Epithelial cell of prostate (primary cell): ENCODE measurements at regions not wholly inside any gene's neighbourhood (a gene's known extent, or its start where the extent isn't known, plus 50 kb on each side); places are given as distances from the start of the nearest gene placed in this dataset.
"Not testable (repeated sequence)": the region's sequence is repeated elsewhere in the genome, so short reads cannot be mapped to it uniquely, and the experiment has no call there.

Source experiments
- DNase-seq: peaks from one replicate; pipeline ENCODE4 v3.0.0-alpha.2; 2011; ENCODE audit warnings: low read depth, low spot score
- H3K27ac ChIP-seq: fragments of 450-650 bp; 2 replicates; pipeline ENCODE4 v1.5.1; 2017; ENCODE audit warnings: mild to moderate bottlenecking

DNA sequence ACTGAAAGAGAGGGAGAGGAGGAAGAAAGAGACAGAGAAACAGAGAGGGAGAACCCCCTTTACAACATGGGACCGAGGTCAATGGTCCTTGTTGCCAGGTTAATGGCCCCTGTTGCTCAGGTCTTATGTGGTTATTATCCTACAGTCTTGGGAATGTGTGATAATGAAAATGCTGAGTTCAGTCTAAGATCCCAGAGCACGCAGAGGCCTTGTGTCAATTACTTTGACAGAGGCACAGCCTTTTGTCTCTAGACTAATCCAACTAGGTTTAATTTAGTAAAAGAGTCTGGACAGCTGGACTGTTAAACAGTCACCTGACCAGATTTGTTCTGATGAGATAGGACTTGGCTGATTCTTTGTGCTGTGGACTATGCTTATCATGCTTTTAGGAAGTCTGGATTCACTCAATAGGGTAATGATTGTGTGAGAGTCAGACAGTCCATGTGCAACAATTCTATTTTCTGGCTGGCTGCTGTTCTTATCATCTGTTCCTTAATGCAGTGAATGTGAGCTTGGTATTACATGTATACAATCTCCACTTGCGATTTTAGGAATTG, 157.4 kb upstream of the MAGI2 start:
- DNase-seq = no peak

DNA sequence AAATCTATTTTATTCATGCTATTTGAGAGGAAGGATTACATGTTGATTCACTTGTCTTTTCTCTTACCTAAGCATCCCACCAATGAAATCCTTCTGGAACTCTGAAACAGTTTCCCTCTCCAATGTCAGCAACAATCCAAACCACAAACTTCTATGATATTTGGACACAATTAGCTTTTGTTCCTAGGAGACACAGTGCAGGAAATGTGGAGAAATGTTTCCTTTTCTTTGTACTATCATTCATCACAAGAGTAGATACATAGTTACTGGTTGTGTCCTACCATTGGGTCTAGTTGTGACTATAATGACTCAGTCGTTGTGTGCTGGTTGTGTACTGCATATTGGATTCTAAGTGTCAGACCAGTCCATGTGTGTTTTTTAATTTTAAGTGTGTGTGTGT, 156.8 kb upstream of the MAGI2 start:
- H3K27ac ChIP-seq = no peak overlapping the region

More for the DNA sequence above, 157.4 kb upstream of the MAGI2 start:
- H3K27ac ChIP-seq = no peak overlapping the region

DNA sequence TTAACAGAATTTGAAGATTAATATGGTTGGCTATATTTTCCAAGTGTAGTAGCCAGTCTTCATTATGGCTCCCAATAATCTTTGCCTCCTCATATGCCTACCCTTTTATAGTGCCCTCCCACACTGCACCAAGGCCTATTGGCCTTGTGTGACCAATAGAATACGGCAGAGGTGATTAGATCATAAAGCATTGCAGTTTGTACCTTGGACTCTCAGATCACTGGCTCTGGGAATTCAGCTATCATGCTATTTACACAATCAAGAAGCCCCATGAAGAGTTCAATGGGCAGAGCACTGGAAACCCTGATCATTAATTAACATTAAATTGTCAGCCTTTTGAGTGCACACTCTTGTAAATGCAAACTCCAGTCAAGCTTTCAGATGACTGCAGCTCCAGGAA, 154.5 kb upstream of the MAGI2 start:
- no peak for DNase-seq
- H3K27ac ChIP-seq = no peak overlapping the region

More for the DNA sequence above, 156.8 kb upstream of the MAGI2 start:
- no peak for DNase-seq

DNA sequence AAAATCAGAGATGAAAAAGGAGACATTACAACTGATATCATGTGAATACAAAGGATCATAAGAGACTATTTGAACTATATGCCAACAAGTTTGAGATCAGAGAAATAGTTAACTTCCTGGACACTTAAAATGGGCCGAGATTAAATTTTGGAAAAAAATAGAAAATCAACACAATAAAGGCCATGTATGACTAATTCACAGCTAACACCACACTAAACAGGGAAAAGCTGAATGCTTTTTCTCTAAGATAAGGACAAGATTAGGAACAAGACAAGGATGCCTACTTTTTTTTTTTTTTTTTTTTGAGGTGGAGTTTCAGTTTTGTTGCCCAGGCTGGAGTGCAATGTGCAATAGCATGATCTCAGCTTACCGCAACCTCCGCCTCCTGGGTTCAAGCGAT, 151.4 kb upstream of the MAGI2 start:
- no peak for DNase-seq
- no peak overlapping the region for H3K27ac ChIP-seq

DNA sequence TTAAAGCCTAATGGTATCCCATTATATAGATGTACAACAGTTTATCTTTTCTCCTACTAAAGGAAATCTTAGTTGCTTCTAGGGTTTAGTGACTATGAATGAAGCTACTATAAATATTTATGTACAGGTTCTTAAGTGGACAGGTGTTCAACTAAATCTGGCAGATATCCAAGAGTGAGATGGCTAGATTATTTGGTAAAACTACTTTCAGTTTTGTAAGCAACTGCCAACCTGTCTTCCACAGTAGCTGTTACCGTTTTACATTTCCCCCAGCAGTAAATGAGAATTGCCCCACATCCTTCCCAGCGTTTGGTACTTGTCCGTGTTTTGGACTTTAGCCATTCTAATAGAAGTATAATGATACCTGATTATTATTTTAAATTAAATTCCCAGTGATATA, 144.9 kb upstream of the MAGI2 start:
- DNase-seq = no peak

DNA sequence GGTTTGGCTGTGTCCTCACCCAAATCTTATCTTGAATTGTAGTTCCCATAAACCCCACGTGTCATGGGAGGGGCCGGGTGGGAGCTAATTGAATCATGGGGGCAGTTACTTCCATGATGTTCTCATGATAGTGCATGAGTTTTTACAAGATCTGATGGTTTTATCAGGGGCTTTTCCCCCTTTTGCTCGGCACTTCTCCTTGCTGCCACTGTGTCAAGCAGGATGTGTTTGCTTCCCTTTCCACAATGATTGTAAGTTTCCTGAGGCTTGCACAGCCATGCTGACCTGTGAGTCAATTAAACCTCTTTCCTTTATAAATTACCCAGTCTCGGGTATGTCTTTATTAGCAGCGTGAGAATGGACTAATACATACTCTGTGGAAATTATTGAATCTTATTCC, 141.2 kb upstream of the MAGI2 start:
- not testable (repeated sequence) for DNase-seq, H3K27ac ChIP-seq

More for the DNA sequence above, 144.9 kb upstream of the MAGI2 start:
- H3K27ac ChIP-seq = no peak overlapping the region

DNA sequence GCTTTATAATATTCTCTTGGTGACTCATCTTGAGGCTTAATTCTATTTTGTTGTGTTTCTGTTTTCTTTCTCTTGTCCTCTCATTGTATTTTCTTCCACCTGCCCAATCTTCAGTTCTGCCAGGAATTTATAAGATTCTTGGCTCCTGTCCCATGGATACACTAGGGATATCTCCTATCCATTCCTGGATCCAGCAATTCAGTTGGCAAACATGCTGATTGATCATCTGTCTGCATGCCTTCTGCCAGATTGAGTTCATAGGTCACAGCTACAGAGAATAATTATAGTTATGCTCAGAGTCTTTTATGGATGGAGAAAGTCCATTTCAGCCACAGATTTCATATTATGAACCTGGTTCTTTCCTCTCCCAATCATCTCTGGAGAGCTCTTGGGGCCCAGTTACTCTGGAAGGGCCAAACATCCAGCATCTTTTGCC, 140.4 kb upstream of the MAGI2 start:
- DNase-seq = no peak
- no peak overlapping the region for H3K27ac ChIP-seq

DNA sequence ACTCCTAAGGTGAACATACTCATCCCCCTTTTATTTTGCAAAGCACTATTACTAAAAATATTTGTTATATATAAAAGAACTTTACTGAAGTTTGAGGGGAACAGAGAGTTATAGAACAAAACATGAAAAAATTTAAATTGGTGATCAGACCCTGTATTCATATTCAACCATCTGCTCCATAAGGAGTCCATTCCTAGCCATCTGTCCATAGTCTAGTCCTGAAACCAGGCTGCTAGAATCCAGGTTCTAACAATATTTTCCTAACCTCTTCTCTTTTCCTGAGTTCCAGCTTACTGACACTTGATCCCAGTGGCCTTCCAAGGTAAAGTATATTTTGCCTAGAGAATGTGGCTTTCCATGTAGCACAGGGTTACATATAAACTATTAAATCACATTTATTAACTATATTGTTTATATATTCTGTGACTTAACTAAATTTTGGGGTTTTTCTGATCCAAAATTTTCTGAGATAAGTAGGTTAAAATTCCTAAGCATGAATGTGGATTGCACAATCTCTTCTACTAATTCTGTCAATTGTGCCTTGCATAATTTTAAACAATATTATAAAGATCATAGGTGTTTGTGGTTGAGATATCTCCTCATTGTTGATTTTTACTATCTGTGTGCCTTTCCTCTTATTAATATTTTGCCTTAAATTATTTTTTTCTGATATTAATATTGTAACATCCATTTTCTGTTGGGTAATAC, 137.6 kb upstream of the MAGI2 start:
- no peak overlapping the region for H3K27ac ChIP-seq
- DNase-seq = no peak

DNA sequence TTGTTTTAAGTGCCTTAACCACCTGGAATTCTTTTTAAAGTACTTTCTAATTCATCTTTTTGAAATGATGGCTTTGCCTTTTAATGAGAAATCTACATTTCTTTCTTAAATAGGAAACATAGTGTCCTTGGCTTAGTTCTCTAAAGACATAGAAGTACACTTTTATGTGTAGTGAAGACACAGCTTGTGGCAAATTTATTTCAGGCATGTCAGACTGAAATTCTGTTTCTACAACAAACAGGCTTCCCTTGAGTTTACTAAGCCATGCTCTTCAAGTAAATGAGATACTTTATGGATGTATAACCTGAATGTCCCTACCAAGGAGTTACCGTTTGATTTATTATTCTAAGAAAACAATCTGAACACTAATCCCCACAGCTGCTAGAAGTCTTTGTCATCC, 136.9 kb upstream of the MAGI2 start:
- H3K27ac ChIP-seq = no peak overlapping the region
- DNase-seq = no peak

DNA sequence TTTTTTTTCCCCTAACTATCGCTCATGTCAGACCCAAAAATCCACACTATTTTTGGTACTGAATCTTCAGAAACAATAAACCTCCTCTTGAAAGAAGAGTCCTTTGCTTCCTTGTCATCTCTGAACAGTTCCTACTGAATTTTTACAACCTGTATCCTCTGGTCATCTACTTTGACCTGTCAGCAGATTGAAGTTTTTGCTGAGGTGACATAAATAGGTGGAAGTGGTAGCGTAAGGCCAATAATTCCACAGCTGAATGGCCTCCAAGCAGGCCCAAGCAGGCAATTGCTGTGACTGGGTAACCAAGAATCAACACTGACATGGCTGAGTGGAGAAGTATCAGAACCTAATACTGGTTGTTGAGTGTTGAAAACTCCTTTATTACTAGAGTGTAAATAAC, 117.4 kb upstream of the MAGI2 start:
- DNase-seq = no peak
- H3K27ac ChIP-seq = no peak overlapping the region

DNA sequence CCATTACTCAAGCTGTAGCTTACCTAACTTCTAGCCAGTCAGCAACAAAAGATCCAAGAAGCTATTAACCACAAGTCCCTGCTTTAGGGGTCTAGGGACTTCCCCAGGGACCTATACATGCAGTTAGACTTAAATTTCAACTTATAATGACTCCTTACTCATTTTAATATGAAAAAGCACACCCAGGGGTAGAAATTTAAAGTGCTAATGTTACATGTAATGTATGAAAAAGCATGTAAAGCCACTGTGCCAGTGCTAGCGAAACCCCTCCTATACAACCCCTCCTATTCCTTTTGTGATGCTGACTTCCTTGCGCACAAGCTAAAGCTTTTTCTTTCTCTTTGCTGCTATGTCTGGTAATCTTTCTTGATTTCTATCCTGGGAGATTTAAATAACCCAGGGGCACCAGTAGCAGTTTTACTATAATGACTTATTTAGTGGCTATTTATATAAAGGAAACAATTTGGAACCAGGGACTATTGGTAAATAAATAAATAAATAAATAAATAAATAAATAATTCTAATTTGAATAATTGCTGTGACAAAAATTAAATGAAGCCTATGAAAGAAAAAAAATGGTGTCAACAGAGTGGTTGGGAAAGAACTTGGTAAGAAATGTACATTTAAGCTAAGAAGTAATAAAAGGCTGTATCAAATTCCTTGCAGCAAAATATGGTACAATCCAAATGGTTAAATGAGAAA, 110.5 kb upstream of the MAGI2 start:
- DNase-seq = no peak
- no peak overlapping the region for H3K27ac ChIP-seq

DNA sequence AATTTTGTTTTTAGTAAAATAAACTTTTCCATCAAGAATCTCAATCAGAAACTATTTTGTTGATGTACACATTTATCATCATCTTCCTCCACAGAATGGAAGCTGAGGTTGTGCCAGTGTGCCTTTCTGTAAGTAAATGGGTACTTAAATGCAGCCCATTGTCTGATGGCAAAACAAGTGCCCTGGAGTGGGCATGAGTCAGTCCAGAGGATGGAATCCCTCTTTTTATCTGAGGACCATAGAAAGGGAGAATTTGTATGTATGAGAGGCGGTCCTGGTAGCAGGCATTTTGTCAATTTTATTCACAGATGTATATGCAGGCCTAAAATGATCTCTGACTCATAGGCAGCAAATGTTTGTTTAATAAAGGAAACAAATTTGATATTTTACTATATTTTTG, 102.1 kb upstream of the MAGI2 start:
- no peak for DNase-seq
- H3K27ac ChIP-seq = no peak overlapping the region

DNA sequence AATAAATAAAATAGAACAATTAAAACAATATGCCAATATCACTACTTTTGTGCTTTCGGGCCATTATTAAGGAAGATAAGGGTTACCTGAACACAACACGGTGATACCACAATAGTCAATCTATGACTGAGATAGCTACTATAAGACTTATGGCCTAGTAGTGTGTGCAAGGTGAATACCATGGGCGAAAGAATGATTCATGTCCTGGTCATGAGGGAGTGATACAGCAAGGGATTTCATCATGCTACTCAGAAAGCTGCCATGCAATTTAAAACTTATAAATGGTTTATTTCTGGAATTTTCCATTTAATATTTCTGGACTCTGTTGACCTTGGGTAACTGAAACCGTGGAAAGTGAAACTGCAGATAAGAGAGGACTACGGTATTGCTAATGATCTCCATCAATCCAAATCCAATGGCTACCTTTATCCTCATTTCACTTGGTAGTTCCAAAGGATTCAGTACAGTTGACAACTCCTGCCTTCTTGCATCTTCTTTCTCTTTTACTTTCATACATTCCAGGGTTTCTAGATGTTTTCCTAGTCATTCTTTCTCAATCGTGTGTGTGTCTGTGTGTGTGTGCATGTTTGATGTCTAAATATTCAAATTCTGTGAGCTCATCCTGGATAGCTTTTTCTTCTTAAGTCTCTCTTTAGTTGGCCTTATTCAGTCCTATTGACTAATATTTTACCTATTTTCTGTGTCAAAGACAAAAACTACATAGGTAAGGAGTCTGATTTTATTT, 100.5 kb upstream of the MAGI2 start:
- H3K27ac ChIP-seq = peak overlapping the region; percentile 89

DNA sequence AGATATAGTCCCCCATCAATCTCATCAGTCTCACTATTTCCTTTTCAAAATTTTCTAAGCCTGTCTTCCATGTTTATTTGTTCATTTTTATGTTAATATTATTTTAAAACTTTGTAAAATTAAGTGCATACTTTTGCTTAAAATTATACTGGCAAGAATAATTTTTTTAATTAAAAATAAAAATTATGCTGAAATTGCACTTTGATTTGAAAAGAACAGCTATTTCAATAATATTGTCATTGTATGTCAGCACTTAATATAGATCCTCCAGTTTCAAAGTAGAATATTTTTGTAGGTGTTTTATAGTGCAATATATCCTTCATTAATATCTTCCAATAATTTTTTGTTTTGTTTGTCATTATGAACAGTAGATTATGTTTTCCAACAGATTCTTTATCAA, 99.0 kb upstream of the MAGI2 start:
- DNase-seq = no peak
- no peak overlapping the region for H3K27ac ChIP-seq

More for the DNA sequence above, 100.5 kb upstream of the MAGI2 start:
- DNase-seq = peak; percentile 87

DNA sequence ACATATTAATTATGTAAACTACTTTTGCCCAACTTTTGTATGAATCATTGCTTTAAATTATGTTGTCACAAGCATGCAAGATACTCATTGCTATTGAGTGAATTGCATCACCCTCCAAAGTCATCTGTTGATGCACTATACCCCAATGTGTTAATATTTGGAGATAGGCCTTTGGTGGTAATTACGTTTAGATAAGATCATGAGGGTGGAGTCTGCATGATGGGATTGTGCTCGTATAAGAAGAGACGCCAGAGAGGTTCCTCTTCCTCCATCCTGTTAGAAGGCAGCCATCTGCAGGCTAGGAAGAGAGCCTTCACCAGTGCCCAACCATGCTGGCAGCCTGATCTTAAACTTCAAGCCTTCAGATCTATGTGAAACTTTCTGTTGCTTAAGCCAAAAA, 95.3 kb upstream of the MAGI2 start:
- H3K27ac ChIP-seq = no peak overlapping the region
- no peak for DNase-seq

DNA sequence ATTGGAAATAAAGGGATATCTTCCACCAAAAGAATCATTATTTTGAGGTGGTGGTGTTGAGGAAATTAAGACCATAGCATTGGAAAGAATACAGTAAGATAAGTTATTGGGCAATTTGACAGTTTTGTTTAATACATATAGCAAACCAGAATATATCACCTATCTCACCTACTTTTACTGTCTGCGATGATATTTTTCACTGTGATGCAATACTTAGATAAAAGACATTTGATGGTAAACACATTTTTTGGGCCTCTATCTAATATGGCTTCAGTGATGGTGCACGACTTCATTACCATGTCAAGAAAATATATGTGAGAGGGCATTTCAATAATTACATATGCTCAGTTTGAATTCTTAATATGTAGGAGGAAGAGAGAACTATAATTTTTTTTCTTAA, 93.7 kb upstream of the MAGI2 start:
- H3K27ac ChIP-seq = no peak overlapping the region
- no peak for DNase-seq

DNA sequence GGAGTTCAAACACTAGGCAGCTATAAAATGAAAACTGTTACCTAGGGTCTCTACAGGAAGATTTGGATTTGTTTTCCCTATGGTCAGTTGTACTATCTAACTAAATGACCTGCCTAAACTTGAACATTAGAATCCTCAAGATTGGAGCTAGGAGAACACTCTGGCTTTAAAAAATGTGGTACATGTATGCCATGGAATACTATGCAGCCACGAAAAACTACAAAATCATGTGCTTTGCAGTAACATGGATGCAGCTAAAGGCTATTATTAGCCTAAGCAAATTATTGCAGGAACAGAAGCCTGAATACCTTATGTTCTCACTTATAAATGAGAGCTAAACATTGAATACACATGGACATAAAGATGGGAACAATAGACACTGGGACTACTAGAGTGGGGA, 87.1 kb upstream of the MAGI2 start:
- no peak for DNase-seq
- no peak overlapping the region for H3K27ac ChIP-seq

DNA sequence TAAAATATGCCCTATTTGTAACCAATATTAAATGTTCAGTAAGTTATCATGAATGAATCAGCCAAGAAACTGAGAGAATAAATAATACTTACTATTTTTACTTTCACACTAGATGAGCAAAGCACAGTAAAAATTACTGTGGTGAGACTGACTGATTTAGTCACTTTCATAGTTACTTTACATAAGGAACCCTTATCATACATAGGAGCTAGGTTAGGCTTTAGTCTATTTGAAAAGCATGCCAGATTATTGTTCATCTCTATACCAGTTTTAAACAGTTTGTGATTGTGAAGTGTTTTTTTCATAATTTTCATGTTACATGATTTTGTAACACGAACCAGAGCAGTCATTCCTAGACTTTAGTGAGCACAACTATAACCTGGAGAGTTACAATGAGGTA, 80.7 kb upstream of the MAGI2 start:
- DNase-seq = no peak

DNA sequence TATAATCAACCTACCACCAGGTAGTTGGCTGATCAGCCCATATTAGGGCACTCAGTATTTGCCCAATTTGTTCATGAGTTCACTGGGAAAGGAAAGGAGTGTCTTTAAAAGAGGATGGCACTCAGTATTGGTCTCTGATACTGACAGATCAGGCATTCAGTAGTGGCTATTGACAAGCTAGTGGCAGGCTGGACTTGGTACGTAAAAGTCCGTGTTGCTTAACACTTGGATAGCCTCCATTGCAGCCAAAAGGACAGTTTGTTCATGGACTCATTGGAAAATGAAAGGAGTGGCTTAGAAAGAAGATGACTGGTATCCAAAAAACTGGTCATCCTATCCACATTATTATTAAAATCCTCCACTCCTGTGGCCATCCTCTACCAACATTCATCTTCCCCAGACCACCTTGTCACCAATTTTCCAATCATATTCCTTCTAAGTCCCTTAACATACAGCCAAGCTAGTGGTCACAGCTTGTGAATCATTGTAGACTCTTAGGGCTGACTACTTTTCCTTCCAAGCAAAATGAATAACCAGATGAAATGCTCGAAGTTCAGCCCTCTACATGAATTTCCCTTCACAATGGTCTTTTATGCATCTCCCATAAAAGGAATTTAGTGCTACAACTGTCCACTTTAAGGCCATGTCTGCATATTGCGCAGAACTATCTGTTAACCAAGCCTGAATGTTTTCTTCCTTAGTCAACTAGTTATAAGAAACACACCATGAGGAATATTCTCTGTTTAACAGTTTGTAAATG, 78.6 kb upstream of the MAGI2 start:
- no peak overlapping the region for H3K27ac ChIP-seq
- no peak for DNase-seq

More for the DNA sequence above, 80.7 kb upstream of the MAGI2 start:
- no peak overlapping the region for H3K27ac ChIP-seq

DNA sequence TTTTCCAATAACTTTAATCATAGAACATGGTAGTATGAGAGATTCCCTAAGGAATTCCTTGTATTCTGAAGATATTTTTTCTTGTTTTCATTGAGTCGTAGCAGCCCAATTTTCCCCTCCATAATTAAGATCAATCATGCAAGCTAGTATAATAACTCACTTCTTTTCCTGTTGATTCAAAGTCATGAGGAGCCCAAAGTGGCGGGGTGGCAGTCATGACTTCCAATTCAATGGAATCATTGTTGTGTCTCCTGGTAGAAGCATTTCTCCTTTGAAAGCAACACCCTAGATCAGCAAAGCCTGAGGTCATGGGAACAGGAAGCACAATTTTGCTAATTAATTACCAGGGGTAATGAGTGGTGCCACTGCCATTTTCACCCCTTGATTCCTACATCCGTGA, 77.6 kb upstream of the MAGI2 start:
- DNase-seq = no peak
- no peak overlapping the region for H3K27ac ChIP-seq
